Brain pericyte (primary cell): ENCODE measurements at regions not wholly inside any gene's neighbourhood (a gene's known extent, or its start where the extent isn't known, plus 50 kb on each side); places are given as distances from the start of the nearest gene placed in this dataset.

Experiments used
- DNase-seq: peaks from one replicate; pipeline ENCODE4 v3.0.0-alpha.2; 2012; ENCODE audit warnings: low read depth, low spot score

DNA sequence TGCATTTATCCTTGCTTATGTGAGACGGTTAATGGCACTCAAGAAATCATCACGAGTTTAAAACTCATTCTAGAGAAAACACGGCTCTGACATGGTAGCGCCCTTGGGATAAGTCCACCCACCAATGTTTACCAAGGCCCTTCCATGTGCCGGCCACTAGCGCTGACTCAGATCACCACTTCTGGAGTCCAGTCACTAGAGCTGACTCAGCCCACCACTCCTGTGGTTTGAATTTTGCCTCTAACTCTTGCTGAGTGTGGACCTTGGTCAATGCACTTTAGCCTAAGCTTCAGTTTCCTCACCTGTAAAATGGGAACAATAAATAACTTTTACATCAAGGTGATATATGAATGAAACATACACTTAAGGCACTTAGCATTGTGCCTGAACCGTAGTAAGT lies 358.4 kb upstream of the PROK2 start:
- no peak for DNase-seq

- DNase-seq: no peak
Observed at GRCh38 chr3:72142028-72142427, 357.1 kb upstream of the PROK2 start.

DNA sequence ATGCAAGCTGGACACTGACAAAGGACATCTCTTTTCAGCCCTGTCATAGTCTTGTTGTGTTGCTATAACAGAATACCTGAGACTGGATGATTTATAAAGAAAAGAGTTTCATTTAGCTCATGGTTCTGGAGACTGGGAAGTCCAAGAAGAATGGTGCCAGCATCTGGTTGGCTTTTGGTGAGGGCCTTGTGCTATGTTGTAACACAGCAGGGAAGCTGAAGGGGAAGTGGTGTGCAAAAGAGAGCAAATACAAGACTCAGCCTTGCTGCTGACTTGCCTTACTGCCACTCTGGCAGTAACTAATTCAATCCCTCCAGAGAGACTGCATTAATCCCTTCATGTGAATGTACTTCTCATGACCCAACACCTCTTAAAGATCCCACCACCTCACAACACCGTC lies 356.3 kb upstream of the PROK2 start:
- no peak for DNase-seq

- no peak for DNase-seq
Observed at GRCh38 chr3:72139316-72139715, 354.4 kb upstream of the PROK2 start.

DNA sequence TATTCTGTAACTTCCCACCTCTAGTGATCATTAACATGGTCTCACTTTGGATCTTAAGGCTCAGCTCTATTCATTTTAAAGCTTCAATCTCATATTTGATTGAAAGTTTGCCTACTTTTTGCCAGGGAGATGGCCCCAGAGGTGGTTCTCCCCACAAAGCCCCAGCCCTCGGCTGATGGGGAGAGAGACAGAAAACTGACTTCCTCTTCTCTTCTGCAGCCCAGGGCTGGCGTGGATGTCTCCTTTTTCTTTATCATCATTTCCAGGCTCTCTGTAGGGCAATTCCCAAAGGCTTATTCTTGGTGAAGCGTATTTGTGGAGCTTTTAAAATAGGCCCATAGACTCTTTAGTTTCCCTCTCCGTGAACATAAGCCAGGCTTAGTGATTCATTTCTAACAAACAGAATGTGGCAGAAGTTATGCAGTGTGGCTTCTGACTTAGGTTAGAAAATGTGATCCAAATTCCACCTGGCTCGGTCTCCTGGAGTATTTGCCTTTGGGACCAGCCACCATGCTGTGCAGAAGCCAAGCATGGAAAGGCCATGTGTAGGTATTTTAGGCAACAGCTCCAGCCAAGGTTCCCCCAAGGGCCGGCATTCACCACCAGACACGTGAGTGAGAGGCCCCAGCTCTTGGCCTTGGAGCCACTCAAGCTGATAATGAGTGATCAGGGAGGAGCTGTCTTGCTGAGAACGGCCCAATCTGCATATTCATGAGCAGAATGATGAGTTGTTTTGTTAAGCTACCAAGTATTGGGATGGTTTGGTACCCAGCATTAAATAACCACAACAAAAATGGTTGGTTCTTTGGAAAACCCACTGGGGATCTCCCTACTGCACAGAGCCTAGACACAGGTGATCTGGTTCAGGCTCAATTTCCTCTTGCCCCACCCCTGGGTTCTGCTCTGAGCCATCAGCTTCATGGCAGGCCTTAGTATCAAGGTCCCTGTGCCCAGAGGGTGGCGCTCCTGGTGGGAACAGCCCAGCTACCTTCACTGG lies 353.2 kb upstream of the PROK2 start:
- DNase-seq: no peak

GRCh38 chr3:72135636-72136035 lies 350.7 kb upstream of the PROK2 start:
- DNase-seq: no peak

DNA sequence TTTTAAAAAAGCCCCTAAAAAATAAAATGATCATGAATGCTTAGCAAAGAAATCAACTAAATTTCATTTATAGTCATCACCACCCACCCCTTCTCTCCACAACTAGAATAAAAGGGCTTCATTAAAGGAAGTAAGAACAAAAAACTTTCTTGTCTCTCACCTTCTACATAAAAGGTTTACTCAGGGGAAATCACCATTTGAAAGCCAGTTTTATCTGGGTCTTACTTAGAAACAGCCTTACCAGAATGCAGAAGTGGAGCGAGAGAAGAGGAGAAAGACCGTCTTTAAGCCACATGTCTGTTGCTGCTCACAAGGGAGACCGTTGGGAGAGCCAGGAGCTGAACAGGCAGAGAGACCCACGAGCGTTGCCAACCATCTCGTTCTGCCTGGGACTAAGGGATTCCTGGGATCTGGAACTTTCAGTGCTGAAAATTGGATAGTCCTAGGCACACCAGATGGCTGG lies 350.1 kb upstream of the PROK2 start:
- no peak for DNase-seq

DNA sequence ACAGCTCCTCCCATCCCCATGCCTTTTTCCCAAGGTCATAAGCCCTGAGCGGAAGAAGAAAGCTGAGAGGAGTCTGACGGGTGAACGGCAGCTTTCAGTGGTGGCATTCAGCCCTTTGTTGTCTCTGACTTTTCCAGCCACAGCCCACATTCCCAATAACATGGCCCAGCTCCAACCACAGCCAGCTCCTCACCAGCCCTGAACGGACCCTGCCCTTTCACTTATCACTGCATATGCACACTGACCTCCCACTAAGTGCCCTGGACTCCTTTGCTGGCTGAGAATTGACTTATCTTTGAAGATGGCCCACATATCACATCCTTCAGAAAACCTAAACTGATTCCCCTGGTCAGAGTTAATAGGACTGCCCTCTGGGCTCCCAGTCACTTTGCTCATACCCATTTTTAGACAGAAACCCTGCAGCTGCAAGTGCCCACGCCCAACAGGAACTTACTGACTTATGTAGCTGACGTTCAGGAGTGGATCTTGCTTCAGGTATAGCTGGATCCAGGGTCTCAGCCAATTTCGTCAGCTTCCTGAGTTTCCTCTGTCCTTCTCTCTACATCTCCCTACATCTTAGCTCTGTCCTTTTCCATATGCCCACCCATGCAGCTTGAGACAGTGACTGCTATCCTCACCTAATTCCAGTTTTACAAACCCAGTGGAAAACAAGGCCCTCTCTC lies 348.5 kb upstream of the PROK2 start:
- no peak for DNase-seq

DNA sequence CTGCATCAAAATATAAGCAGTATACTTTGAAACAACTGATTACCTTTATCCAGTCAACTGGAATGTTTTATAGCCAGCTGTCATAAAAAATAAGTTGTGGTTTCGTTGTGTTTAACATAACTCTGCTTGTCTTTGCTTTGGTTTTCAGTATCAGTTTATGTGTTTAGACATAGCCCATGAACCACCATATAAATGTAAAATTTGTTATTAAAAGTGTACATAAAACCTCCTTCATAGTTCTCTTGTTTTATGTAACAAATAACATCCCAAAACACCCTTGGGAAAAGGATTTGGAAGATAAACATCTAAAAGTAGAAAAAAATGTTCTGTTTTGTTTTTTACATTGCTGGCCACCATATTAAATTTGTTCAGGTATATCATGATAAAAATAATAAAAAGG lies 347.0 kb upstream of the PROK2 start:
- DNase-seq: no peak

DNA sequence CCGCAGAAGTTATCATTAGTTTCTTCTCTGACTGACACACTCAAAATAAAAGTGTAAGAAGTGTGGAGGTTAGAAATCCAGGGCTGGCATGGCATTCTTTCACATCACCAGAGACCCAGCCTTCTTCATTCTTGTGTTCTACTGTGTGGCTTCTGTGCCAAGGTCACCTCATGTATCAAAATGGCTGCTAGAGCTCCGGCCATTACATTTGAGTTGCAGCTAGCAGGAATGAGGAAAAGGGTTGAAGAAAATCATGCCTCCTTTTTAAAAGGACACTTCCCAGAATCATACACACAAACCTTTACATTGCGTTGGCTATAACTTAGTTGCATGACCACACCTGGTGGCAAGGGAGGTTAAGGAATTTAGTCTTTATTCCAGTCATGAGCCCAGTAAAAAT lies 345.6 kb upstream of the PROK2 start:
- DNase-seq: no peak

- DNase-seq: no peak
Observed at GRCh38 chr3:72129501-72130094, 344.6 kb upstream of the PROK2 start.

GRCh38 chr3:72128921-72129320 lies 344.0 kb upstream of the PROK2 start:
- DNase-seq: no peak

GRCh38 chr3:72127844-72128243 lies 342.9 kb upstream of the PROK2 start:
- no peak for DNase-seq

DNA sequence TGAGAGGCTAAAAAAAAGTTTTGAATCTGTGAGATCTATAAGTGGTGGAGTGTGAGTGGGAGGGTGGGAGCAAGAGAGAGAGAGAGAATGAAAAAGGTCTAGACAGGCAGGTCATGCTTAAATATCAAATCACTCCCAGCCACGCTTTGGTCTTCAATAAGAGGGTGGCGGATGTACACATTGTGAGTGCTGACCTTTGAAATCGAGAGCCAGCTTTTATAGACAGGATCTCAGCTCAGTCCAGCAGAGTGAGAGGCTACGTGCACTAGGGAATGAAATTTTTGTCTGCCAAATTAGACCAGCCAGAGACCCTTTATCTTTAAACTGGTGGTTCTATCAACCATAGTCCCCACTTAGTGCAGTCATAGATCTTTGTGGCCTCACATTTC lies 342.3 kb upstream of the PROK2 start:
- no peak for DNase-seq

DNA sequence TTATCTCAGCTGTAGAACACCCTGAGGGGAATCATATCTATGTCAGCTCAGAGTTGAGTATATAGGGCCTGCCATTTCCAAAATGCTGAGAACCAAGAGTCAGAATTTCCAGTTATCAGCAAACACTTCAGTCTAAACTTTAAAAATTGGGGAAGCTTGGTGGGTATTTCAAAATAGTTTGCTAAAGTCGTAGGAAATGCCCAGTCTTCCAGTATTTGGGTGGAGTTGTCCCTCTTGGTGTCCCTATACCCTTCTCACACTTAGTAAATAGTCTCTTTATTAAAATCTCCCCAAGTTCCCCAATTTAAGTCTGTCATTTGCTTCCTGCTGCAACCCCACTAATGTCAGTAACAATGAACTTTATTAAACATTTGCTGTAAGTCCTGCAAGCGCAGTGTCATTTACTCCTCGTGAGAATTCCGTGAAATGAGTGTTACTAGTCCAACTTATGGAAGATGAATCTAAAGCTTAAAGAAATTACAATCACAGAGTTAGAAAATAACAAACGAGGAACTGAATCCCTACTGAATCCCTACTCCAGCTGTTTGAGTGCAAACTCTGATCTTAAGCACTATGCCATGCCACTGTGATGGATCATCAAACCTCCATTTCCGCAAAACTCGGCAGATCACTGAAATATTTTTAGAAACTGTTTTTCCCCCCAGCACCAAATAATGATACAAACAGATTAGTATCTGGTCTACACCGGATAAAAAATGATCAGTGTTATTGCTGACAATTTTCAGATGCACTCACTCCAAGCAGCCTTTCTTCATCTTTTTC lies 341.7 kb upstream of the PROK2 start:
- no peak for DNase-seq

DNA sequence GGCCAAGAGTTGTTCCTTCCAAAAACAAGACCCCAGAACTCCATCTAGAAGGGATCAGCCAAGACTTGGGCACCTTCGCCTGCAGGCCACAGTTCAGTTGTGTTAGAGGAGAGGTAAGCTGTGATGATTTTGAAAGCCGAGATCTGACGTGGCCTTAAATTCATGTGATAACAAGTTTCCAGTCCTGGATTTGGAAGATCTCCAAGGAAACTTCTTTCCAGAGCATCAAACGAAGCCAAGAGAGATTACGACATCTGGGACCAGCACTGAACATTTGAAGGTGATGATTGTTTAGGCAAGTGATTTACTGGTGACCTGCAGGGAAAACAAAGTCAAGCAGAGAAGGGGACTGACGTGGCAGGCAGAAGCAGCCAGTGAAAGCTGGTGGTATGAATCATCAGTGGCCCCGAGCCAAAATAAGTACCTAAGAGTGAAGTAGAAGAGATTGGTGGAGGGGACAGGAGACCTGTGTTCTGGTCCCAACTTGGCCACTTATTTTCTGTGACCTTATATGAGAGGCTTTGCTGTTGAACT lies 339.0 kb upstream of the PROK2 start:
- DNase-seq: peak; percentile 26

DNA sequence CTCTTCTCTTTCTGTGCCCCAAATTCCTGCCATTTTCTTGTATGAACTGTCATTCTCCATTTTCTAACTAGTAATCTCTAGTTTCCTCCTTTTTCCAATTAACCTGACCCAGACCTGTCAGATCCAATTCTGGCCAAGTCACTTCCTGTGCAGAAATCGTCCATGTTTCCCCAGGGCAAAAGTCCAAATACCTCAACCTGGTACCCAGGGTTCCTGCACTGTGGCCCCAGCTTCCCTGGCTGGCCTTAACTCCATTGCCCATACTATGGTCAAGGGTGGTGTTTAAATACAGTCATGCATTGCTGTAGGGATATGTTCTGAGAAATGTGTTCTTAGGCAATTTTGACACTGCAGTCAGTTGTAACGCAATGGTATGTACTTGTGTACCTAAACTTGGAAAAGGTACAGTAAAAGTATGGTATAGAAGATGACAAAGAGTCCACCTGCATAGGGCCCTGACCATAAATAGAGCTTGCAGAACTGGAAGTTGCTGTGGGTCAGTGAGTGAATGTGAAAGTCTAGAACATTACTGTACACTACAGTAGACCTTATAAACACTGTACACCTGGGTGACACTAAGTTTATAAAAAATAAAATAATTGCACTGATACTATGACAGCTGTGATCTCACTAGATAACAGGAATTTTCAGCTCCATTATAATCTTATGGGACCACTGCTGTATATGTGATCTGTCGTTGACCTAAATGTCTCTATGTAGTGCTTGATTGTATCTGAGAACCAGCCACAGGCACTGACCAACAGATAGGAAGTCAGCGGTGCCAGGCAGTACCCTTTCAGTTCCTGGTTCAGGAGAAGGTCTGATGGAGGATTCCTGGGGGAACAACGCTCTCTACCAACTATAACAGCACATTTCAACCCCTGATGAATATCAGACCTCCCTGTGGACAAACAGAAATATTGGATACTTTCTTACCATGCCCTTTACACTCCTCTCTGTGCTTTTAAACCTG lies 336.1 kb upstream of the PROK2 start:
- no peak for DNase-seq

GRCh38 chr3:72120039-72120438 lies 335.1 kb upstream of the PROK2 start:
- no peak for DNase-seq

DNA sequence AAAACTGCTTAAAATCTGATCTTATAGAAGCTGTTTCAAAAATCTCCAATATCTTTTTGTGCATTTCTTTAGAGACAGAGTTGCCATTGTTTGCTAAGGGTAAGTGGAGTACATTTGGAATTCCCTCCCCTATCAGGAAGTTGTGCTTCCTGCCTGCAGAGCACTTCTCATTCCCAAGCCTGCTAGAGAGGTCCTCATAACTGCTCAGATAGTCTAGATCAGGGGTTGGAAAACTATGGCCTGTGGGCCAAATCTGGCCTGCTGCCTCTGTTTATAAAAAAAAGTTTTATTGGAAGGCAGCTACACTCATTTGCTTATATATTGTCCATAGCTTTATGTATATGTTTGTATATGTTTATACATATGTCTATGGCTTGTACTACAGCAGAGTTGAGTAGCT lies 333.7 kb upstream of the PROK2 start:
- DNase-seq: no peak

DNA sequence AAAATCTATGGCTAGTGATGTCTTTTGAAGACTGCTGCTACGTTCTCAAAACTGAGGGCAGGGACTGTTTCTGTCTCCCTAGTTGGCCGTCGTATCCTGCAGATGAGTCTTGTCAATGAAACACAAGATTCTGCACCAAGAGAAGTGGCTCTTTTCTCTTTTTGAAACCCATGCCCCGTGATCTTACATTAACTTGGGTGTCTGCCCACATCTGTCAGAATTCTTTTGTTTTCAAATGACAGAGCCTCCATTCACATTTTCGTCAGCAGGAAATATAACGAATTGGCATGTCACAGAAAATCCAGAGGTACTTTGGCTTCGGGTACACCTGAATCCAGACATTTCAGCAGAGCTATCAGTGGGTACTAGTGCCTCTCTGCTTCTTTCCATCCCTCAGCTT lies 331.3 kb upstream of the PROK2 start:
- no peak for DNase-seq
